ENCODE measurements at regions not wholly inside any gene's neighbourhood (a gene's known extent, or its start where the extent isn't known, plus 50 kb on each side); places are given as distances from the start of the nearest gene placed in this dataset.

GRCh38 chr9:89655990-89656657 lies 51.3 kb downstream of the GADD45G start:
- DNase-seq: no peak

- DNase-seq: no peak
Observed at GRCh38 chr9:89657295-89657694, 52.5 kb downstream of the GADD45G start.

GRCh38 chr9:89657765-89658164 lies 53.0 kb downstream of the GADD45G start:
- no peak for DNase-seq

- no peak for DNase-seq
Observed at GRCh38 chr9:89658401-89658800, 53.6 kb downstream of the GADD45G start.

- DNase-seq: no peak
Observed at GRCh38 chr9:89658931-89659330, 54.1 kb downstream of the GADD45G start.

- DNase-seq: no peak
Observed at GRCh38 chr9:89659473-89659872, 54.7 kb downstream of the GADD45G start.

GRCh38 chr9:89659891-89660685 lies 55.3 kb downstream of the GADD45G start:
- DNase-seq: peak; percentile 15

- DNase-seq: no peak
Observed at GRCh38 chr9:89661391-89661949, 56.7 kb downstream of the GADD45G start.

- DNase-seq: peak; percentile 62
Observed at GRCh38 chr9:89661956-89662717, 57.3 kb downstream of the GADD45G start.

GRCh38 chr9:89662718-89663613 lies 58.2 kb downstream of the GADD45G start:
- DNase-seq: no peak

- DNase-seq: no peak
Observed at GRCh38 chr9:89663614-89663970, 58.8 kb downstream of the GADD45G start.

GRCh38 chr9:89664010-89664409 lies 59.2 kb downstream of the GADD45G start:
- DNase-seq: no peak

GRCh38 chr9:89664896-89665329 lies 60.1 kb downstream of the GADD45G start:
- no peak for DNase-seq

- DNase-seq: no peak
Observed at GRCh38 chr9:89666364-89666763, 61.6 kb downstream of the GADD45G start.

GRCh38 chr9:89666950-89667349 lies 62.1 kb downstream of the GADD45G start:
- DNase-seq: no peak

GRCh38 chr9:89667726-89668125 lies 62.9 kb downstream of the GADD45G start:
- no peak for DNase-seq

- no peak for DNase-seq
Observed at GRCh38 chr9:89668216-89668865, 63.5 kb downstream of the GADD45G start.

GRCh38 chr9:89668866-89669246 lies 64.0 kb downstream of the GADD45G start:
- no peak for DNase-seq

- no peak for DNase-seq
Observed at GRCh38 chr9:89669361-89669842, 64.6 kb downstream of the GADD45G start.

- DNase-seq: no peak
Observed at GRCh38 chr9:89670114-89670513, 65.3 kb downstream of the GADD45G start.

- DNase-seq: no peak
Observed at GRCh38 chr9:89670801-89671434, 66.1 kb downstream of the GADD45G start.

Data from CD4-positive, alpha-beta T cell treated with Interferon gamma for 1 hour (primary cell).